NCI-H446 (cell line): ENCODE measurements at regions not wholly inside any gene's neighbourhood (a gene's known extent, or its start where the extent isn't known, plus 50 kb on each side); places are given as distances from the start of the nearest gene placed in this dataset.

Source experiments
- DNase-seq, 2 experiments: peaks; one replicate each; lab custom pipeline; 2025; lab: John Stamatoyannopoulos, UW

GRCh38 chr2:104620801-104621200, 233.1 kb upstream of the POU3F3 start:
- no peak for DNase-seq

- DNase-seq, result no peak
Measured at GRCh38 chr2:104635608-104636007, 218.3 kb upstream of the POU3F3 start.

GRCh38 chr2:104638190-104638858, 215.6 kb upstream of the POU3F3 start:
- DNase-seq, result no peak

- no peak for DNase-seq
Measured at GRCh38 chr2:104638859-104639202, 215.1 kb upstream of the POU3F3 start.

- no peak for DNase-seq
Measured at GRCh38 chr2:104641786-104642185, 212.1 kb upstream of the POU3F3 start.

- DNase-seq, result no peak
Measured at GRCh38 chr2:104648376-104648775, 205.5 kb upstream of the POU3F3 start.

- no peak for DNase-seq
Measured at GRCh38 chr2:104649866-104650265, 204.0 kb upstream of the POU3F3 start.

- DNase-seq, result no peak
Measured at GRCh38 chr2:104650405-104650996, 203.4 kb upstream of the POU3F3 start.

GRCh38 chr2:104654811-104655210, 199.1 kb upstream of the POU3F3 start:
- DNase-seq, result no peak

- no peak for DNase-seq
Measured at GRCh38 chr2:104656571-104657163, 197.2 kb upstream of the POU3F3 start.

- no peak for DNase-seq
Measured at GRCh38 chr2:104658144-104658835, 195.6 kb upstream of the POU3F3 start.

GRCh38 chr2:104658904-104659591, 194.9 kb upstream of the POU3F3 start:
- no peak for DNase-seq

GRCh38 chr2:104660991-104661390, 192.9 kb upstream of the POU3F3 start:
- DNase-seq, result no peak

GRCh38 chr2:104664672-104665071, 189.2 kb upstream of the POU3F3 start:
- no peak for DNase-seq

GRCh38 chr2:104668631-104669030, 185.3 kb upstream of the POU3F3 start:
- no peak for DNase-seq

GRCh38 chr2:104673225-104673624, 180.7 kb upstream of the POU3F3 start:
- no peak for DNase-seq

GRCh38 chr2:104678181-104678580, 175.7 kb upstream of the POU3F3 start:
- DNase-seq, result no peak

GRCh38 chr2:104685591-104685990, 168.3 kb upstream of the POU3F3 start:
- DNase-seq, result no peak

GRCh38 chr2:104687147-104687546, 166.8 kb upstream of the POU3F3 start:
- DNase-seq, result no peak

- no peak for DNase-seq
Measured at GRCh38 chr2:104690255-104690984, 163.5 kb upstream of the POU3F3 start.

- DNase-seq, result no peak
Measured at GRCh38 chr2:104698276-104698675, 155.6 kb upstream of the POU3F3 start.

GRCh38 chr2:104701411-104701911, 152.5 kb upstream of the POU3F3 start:
- no peak for DNase-seq
